Spleen (tissue), 11 donors: ENCODE measurements at regions not wholly inside any gene's neighbourhood (a gene's known extent, or its start where the extent isn't known, plus 50 kb on each side); places are given as distances from the start of the nearest gene placed in this dataset.

ENCODE experiments used
- DNase-seq: peaks from one replicate; pipeline ENCODE4 v3.0.0-alpha.2; 2020
- H3K27ac ChIP-seq, 8 donors: fragments of 200-600 bp; sonication (generic) in 7 of 8; 1 replicate in 4 of 8; 2 replicates in 4 of 8; pipeline versions ENCODE4 v1.5.0 to v1.8.0; 2016 to 2021; ENCODE audit warnings: inconsistent platforms in 4 of 8, mild to moderate bottlenecking in 4 of 8, moderate library complexity in 1 of 8
- H3K27me3 ChIP-seq, 7 donors: fragments of 200-600 bp; sonication (generic) in 6 of 7; replicated peaks in 1 of 7; 1 replicate in 4 of 7; 2 replicates in 3 of 7; pipeline versions ENCODE4 v1.5.0 to v1.8.0; 2016 to 2021; ENCODE audit warnings: inconsistent platforms in 3 of 7, mild to moderate bottlenecking in 1 of 7
- H3K36me3 ChIP-seq, 6 donors: fragments of 200-600 bp; sonication (generic) in 5 of 6; 1 replicate in 4 of 6; 2 replicates in 2 of 6; pipeline versions ENCODE4 v1.5.0 to v1.8.0; 2016 to 2021; ENCODE audit warnings: inconsistent platforms in 2 of 6
- H3K4me1 ChIP-seq, 6 donors: fragments of 200-600 bp; sonication (generic) in 5 of 6; 1 replicate in 3 of 6; 2 replicates in 3 of 6; pipeline versions ENCODE4 v1.5.0 to v1.8.0; 2016 to 2021; ENCODE audit warnings: inconsistent platforms in 3 of 6
- H3K4me3 ChIP-seq, 8 donors: fragments of 200-600 bp; sonication (generic) in 7 of 8; 1 replicate in 4 of 8; 2 replicates in 4 of 8; pipeline versions ENCODE4 v1.5.0 to v1.8.0; 2016 to 2021; ENCODE audit warnings: inconsistent platforms in 4 of 8, mild to moderate bottlenecking in 4 of 8, moderate library complexity in 2 of 8
- H3K9me3 ChIP-seq, 8 donors: fragments of 200-600 bp; sonication (generic) in 7 of 8; 1 replicate in 4 of 8; 2 replicates in 4 of 8; pipeline versions ENCODE4 v1.5.0 to v1.8.0; 2016 to 2021; ENCODE audit warnings: inconsistent platforms in 4 of 8
- POLR2A ChIP-seq, 3 donors: fragments of 450-650 bp; IDR thresholded peaks; one replicate each; pipeline ENCODE4 v1.5.1; 2017; ENCODE audit warnings: antibody characterized with exemption in 3 of 3, mild to moderate bottlenecking in 1 of 3
- POLR2AphosphoS5 ChIP-seq, 3 donors: sonication (generic); formaldehyde crosslinking; IDR thresholded peaks; one replicate each; pipeline ENCODE4 v1.5.1; 2017; ENCODE audit warnings: antibody characterized with exemption in 3 of 3
- WGBS, 5 donors: extraction: QIAGEN DNeasy Blood & Tissue Kit in 3 of 5; methylation state at CpG; one replicate each; pipeline versions ENCODE4 v1.1.5 to v1.1.7; 2013 to 2018; 5-methylcytosine and 5-hydroxymethylcytosine counted together
- intact Hi-C: fragments of 100-400 bp; cut with DNase I; formaldehyde crosslinking; loops from one replicate; pipeline ENCODE4 v1.15.0; 2023; ENCODE audit warnings: low total_unique reads
- TF ChIP-seq, protein P1 (sequence below), 11 experiments: fragments of 200-600 bp in 7 of 11; fragments of 450-650 bp in 4 of 11; sonication (generic) in 4 of 11; IDR thresholded peaks in 8 of 11; conservative IDR thresholded peaks in 3 of 11; 1 replicate in 7 of 11; 2 replicates in 4 of 11; pipeline versions ENCODE4 v1.4.0 to v1.8.0; 2016 to 2021; ENCODE audit warnings: antibody characterized with exemption in 11 of 11, inconsistent platforms in 4 of 11, mild to moderate bottlenecking in 1 of 11
- donor health status: healthy with polysubstance abuse.
- donor health status: DM: no; HTN: no; CAD: no; lungs with moderate emphysema.
- donor health status: DM: no; HTN: no; CAD: no.
- donor health status: Bipolar disorder and iron deficiency.
- donor health status: healthy.
- donor health status: DM: no; HTN: no; CAD: no.
- donor health status: DM: yes; HTN: yes; CAD: no.

DNA sequence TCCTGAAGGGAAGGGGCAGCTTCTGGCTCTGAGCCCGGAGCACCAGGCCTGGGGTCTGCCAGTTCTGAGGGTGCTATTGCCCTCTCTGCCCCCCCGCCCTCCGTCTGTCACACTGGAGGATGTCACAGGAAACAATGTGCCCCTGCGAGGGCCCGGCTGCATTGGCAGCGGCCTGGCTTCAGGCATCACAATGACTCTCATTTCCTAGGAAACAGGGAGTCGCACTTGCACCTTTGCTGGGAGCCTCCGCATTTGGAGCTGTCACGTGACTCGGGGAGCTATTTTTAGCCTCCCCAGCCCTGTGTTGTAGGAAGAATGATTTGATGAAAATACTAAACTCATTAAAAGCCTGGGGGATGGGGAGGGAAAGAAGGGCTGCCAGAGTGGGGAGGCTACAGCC is 518.9 kb downstream of the SHQ1 start:
- Histone ChIP-seq H3K9me3 (no peaks in the 10 kb centered on the region), H3K4me3 (no peak overlapping the region), H3K36me3 (no peaks in the 10 kb centered on the region), H3K27me3 (peaks cover 0 to 12% (median 0%) of the 10 kb centered on the region in 7 donors), H3K4me1 (peaks cover 0 to 12% (median 3%) of the 10 kb centered on the region in 6 donors), H3K27ac (no peak overlapping the region)
- no peak for DNase-seq
- intact Hi-C loops = no loop called here
- WGBS, 5 donors = 8 to 29% (median 15%) methylated on average over 10 of the region's 10 CpGs
- TF ChIP-seq POLR2A (IDR thresholded peaks at IDR 0.05) (no peak), POLR2AphosphoS5 (IDR thresholded peaks at IDR 0.05) (no peak)
- TF ChIP-seq, protein P1, sequence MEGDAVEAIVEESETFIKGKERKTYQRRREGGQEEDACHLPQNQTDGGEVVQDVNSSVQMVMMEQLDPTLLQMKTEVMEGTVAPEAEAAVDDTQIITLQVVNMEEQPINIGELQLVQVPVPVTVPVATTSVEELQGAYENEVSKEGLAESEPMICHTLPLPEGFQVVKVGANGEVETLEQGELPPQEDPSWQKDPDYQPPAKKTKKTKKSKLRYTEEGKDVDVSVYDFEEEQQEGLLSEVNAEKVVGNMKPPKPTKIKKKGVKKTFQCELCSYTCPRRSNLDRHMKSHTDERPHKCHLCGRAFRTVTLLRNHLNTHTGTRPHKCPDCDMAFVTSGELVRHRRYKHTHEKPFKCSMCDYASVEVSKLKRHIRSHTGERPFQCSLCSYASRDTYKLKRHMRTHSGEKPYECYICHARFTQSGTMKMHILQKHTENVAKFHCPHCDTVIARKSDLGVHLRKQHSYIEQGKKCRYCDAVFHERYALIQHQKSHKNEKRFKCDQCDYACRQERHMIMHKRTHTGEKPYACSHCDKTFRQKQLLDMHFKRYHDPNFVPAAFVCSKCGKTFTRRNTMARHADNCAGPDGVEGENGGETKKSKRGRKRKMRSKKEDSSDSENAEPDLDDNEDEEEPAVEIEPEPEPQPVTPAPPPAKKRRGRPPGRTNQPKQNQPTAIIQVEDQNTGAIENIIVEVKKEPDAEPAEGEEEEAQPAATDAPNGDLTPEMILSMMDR (IDR thresholded peaks at IDR 0.05 in 8 of 11, conservative IDR thresholded peaks at IDR 0.05 in 3 of 11) = no peak

DNA sequence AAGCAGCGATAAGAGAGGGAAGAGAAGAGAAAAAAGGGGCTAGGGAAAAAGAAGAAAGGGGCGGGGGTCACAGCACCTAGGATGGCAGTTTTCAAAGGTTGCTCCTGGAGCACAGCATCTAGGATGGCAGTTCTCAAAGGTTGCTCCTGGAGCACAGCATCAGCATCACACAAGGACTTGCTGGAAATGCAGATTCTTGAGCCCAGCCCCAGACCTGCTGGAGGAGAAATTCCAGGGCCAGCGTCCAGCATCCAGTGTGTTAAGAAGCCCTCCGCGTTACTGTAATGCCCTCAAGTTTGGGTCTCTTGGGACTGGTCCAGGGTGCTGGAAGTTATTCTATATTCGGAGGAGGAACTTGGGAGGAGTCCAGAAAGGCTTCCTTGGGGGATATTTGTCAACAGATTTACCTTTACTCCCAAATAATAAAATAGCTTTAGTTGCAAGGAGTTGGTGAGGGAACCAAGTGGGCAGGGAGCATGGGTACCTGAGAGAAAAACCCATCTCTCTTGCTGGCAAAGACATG is 519.4 kb downstream of the SHQ1 start:
- WGBS, 5 donors = 74 to 88% (median 85%) methylated on average over 6 of the region's 6 CpGs
- no peak overlapping the region for H3K4me3 ChIP-seq
- H3K36me3 ChIP-seq = no peaks in the 10 kb centered on the region
- DNase-seq = no peak
- H3K4me1 ChIP-seq = peaks cover 0 to 12% (median 3%) of the 10 kb centered on the region in 6 donors
- TF ChIP-seq, protein P1 (IDR thresholded peaks at IDR 0.05 in 8 of 11, conservative IDR thresholded peaks at IDR 0.05 in 3 of 11) = no peak
- no peak for TF ChIP-seq POLR2A (IDR thresholded peaks at IDR 0.05)
- no peak for TF ChIP-seq POLR2AphosphoS5 (IDR thresholded peaks at IDR 0.05)
- intact Hi-C loops = no loop called here
- H3K27me3 ChIP-seq = peaks cover 0 to 12% (median 0%) of the 10 kb centered on the region in 7 donors
- no peak overlapping the region for H3K27ac ChIP-seq
- H3K9me3 ChIP-seq = no peaks in the 10 kb centered on the region

DNA sequence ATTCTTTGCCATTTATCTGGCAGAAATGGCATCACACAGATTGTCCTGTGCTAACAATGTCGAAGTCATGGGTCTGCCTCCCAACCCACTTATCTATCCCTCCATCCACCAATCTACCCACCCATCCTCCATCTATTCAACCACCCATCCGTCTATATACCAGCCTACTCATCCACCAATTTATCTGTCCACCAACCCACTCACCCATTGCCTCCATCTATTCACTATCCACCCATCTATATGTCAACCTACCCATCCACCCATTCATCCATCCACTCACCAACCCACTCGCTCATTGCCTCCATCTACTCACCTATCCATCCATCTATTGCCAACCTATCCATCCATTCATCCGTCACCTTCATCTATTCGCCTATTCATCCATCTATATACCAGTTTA is 521.2 kb downstream of the SHQ1 start:
- Histone ChIP-seq H3K4me3 (no peak overlapping the region), H3K9me3 (no peaks in the 10 kb centered on the region), H3K36me3 (no peaks in the 10 kb centered on the region), H3K27me3 (peaks cover 0 to 12% (median 0%) of the 10 kb centered on the region in 7 donors), H3K4me1 (peaks cover 0 to 12% (median 3%) of the 10 kb centered on the region in 6 donors), H3K27ac (no peak overlapping the region)
- intact Hi-C loops = no loop called here
- no peak for TF ChIP-seq POLR2AphosphoS5 (IDR thresholded peaks at IDR 0.05)
- no peak for TF ChIP-seq POLR2A (IDR thresholded peaks at IDR 0.05)
- TF ChIP-seq, protein P1 (IDR thresholded peaks at IDR 0.05 in 8 of 11, conservative IDR thresholded peaks at IDR 0.05 in 3 of 11) = no peak
- DNase-seq = no peak
- WGBS, 5 donors = 91 to 99% (median 94%) methylated on average over 5 of the region's 5 CpGs

DNA sequence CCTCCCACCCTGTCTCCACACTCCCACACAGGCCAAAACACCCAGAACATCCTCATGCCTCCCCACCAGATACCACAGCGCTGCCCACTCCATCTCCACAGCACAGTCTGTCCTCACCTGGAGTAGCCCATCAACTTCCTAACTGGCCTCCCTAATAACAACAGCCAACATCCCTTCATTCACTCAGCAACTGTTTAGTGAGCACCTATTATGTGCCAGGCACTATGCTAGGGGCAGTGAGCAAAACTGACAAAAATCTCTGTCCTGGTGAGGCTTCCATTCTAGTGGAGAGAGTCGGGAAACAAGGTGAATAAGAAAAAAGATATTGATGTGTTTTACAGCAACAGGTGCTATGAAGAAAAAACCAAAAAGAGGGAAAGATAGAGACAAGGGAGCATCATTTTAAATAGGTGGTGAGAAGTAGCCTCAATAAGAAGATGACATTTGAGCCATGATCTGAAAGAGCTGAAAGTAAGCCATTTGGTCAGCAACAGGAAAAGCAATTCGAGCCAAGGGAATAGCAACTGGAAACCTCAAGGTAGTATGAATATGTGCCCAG is 523.9 kb downstream of the SHQ1 start:
- peaks cover 0 to 7% (median 0%) of the 10 kb centered on the region in 7 donors for H3K27me3 ChIP-seq
- DNase-seq = no peak
- 83 to 99% (median 90%) methylated on average over 3 of the region's 3 CpGs for WGBS, 5 donors

More for the DNA sequence above, 523.9 kb downstream of the SHQ1 start:
- H3K4me1 ChIP-seq = peaks cover 0 to 5% (median 0%) of the 10 kb centered on the region in 6 donors
- H3K36me3 ChIP-seq = no peaks in the 10 kb centered on the region
- intact Hi-C loops = no loop called here
- H3K27ac ChIP-seq = no peak overlapping the region
- no peaks in the 10 kb centered on the region for H3K9me3 ChIP-seq
- H3K4me3 ChIP-seq = no peak overlapping the region
- TF ChIP-seq, protein P1 (IDR thresholded peaks at IDR 0.05 in 8 of 11, conservative IDR thresholded peaks at IDR 0.05 in 3 of 11) = no peak
- TF ChIP-seq POLR2AphosphoS5 (IDR thresholded peaks at IDR 0.05) (no peak), POLR2A (IDR thresholded peaks at IDR 0.05) (no peak)
